GM10266 (cell line): ENCODE measurements at regions not wholly inside any gene's neighbourhood (a gene's known extent, or its start where the extent isn't known, plus 50 kb on each side); places are given as distances from the start of the nearest gene placed in this dataset.

Experiments
- DNase-seq: peaks from one replicate; pipeline ENCODE4 v3.0.0; 2012; ENCODE audit errors: extremely low spot score
- TF ChIP-seq, protein P1 (sequence below): IDR thresholded peaks from 2 replicates; pipeline ENCODE4 v1.5.1; 2012; ENCODE audit warnings: mild to moderate bottlenecking, low read depth; ENCODE audit not compliant: control insufficient read depth, insufficient read depth; ENCODE audit errors: missing control alignments

GRCh38 chr6:56346958-56347357 lies 99.6 kb upstream of the COL21A1 start:
- TF ChIP-seq, protein P1, sequence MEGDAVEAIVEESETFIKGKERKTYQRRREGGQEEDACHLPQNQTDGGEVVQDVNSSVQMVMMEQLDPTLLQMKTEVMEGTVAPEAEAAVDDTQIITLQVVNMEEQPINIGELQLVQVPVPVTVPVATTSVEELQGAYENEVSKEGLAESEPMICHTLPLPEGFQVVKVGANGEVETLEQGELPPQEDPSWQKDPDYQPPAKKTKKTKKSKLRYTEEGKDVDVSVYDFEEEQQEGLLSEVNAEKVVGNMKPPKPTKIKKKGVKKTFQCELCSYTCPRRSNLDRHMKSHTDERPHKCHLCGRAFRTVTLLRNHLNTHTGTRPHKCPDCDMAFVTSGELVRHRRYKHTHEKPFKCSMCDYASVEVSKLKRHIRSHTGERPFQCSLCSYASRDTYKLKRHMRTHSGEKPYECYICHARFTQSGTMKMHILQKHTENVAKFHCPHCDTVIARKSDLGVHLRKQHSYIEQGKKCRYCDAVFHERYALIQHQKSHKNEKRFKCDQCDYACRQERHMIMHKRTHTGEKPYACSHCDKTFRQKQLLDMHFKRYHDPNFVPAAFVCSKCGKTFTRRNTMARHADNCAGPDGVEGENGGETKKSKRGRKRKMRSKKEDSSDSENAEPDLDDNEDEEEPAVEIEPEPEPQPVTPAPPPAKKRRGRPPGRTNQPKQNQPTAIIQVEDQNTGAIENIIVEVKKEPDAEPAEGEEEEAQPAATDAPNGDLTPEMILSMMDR = no peak

GRCh38 chr6:56345376-56345995 lies 98.1 kb upstream of the COL21A1 start:
- TF ChIP-seq, protein P1 = no peak
- DNase-seq = no peak

More at GRCh38 chr6:56346958-56347357, 99.6 kb upstream of the COL21A1 start:
- DNase-seq = no peak

DNA sequence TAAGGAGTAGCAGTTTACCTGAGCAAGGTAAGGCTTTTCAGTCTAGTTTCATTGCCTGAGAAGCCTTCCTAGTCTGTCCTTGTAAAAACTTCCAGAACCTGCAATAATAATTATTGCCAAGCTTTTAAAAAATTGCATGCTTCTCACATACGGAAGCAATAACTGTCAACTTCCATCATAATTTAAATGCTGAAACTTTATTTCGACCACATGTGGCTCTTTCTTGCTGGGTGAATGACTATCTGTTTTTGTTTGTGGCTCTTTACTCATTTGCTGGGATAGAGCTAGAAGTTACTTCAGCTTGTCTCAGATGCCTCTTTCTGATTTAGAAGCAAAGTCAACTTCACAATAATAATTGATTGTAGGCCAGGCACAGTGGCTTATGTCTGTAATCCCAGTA lies 95.9 kb upstream of the COL21A1 start:
- no peak for DNase-seq
- TF ChIP-seq, protein P1 = no peak

GRCh38 chr6:56339524-56339923 lies 92.1 kb upstream of the COL21A1 start:
- DNase-seq = no peak
- TF ChIP-seq, protein P1 = no peak

DNA sequence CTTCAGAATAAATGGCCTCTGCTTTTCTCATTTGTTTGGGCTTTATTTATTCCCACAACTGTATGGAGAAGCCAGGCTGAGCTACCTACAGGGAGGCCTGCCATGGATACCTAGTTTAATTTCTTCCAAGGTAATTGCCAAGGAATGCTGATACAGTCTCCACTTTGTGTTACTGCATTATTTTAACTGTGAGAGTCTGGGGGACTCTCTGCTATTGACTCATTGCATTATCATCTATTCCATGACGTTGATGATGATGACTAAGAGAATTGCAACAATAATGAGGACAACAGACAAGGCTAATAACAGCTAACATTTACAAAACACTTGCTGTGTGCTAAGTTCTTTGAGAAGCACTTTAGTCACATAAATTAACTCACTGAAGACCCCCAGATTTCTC lies 88.3 kb upstream of the COL21A1 start:
- TF ChIP-seq, protein P1 = no peak
- DNase-seq = no peak

GRCh38 chr6:56334937-56335336 lies 87.6 kb upstream of the COL21A1 start:
- no peak for DNase-seq
- TF ChIP-seq, protein P1 = no peak

DNA sequence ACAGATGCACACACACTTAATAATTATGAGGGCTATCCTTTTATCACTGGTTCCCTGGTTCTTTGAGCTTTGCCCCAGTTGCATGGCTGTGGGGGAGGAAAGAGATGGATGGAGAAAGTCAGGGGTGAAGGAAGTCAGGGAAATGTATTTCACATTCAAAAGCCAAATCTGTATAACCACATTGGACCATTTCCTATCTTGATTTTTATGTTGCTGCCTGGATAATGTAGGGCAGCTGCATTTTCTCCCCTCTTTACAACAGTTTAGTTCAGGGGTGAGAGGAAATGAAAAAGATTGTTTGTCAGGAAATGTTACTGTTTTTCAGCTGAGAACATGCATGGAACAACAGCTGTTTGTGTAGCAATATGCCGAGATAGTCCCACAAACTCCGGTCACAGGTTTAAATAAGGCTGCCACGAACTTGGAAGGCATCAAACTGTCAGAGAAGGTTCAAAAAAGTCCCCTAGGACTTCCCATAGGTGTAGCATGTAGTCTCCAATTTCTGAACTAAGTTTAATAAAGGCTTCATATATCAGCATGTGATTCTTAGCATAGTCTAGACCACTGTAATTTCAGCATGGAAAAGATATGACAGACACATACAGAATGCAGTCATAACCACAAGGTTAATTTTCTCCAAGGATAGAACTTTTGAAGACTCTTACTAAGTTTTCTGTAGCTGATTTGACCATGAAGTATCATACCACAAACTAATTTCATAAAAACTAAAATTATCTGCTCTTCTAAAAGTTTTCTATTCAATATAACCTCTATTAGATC lies 82.1 kb upstream of the COL21A1 start:
- TF ChIP-seq, protein P1 = no peak
- no peak for DNase-seq
